ENCODE measurements at regions not wholly inside any gene's neighbourhood (a gene's known extent, or its start where the extent isn't known, plus 50 kb on each side); places are given as distances from the start of the nearest gene placed in this dataset.

- TF ChIP-seq EP300 (conservative IDR thresholded peaks at IDR 0.05; ENCODE audit: poor library complexity, severe bottlenecking) (no peak), RAD21 (conservative IDR thresholded peaks at IDR 0.05) (peak; percentile 84), SMC3 (conservative IDR thresholded peaks at IDR 0.05; ENCODE audit: poor library complexity) (peak; percentile 77), REST (IDR thresholded peaks at IDR 0.05; ENCODE audit: borderline replicate concordance) (no peak), CTCF (IDR thresholded peaks at IDR 0.05; ENCODE audit: poor library complexity, severe bottlenecking) (peak; percentile 81), EZH2 (IDR thresholded peaks at IDR 0.05; ENCODE audit: borderline replicate concordance, insufficient read depth, low read length, poor library complexity, severe bottlenecking) (no peak)
These were observed 84.5 kb upstream of the DYNC1I1 start for GRCh38 chr7:95687759-95688343.
